ENCODE measurements at regions not wholly inside any gene's neighbourhood (a gene's known extent, or its start where the extent isn't known, plus 50 kb on each side); places are given as distances from the start of the nearest gene placed in this dataset.

GRCh38 chr4:144402999-144403398 lies 243.0 kb upstream of the HHIP start:
- TF ChIP-seq EZH2phosphoT487 (IDR thresholded peaks at IDR 0.05; ENCODE audit: insufficient read depth, low read depth) (no peak), EZH2 (IDR thresholded peaks at IDR 0.05; ENCODE audit: insufficient read depth, poor library complexity, severe bottlenecking) (no peak)
